Suprapubic skin (tissue), 4 donors: ENCODE measurements at regions not wholly inside any gene's neighbourhood (a gene's known extent, or its start where the extent isn't known, plus 50 kb on each side); places are given as distances from the start of the nearest gene placed in this dataset.

Experiments
- DNase-seq, 2 donors: peaks; one replicate each; pipeline ENCODE4 v3.0.0-alpha.2; 2019; ENCODE audit warnings: low spot score in 2 of 2
- H3K27ac ChIP-seq: fragments of 200-600 bp; sonication (generic); one replicate; pipeline ENCODE4 v1.5.1; 2019
- H3K27me3 ChIP-seq: fragments of 200-600 bp; sonication (generic); one replicate; pipeline ENCODE4 v1.5.1; 2019
- H3K36me3 ChIP-seq: fragments of 200-600 bp; sonication (generic); one replicate; pipeline ENCODE4 v1.5.1; 2019
- H3K4me1 ChIP-seq: fragments of 200-600 bp; sonication (generic); one replicate; pipeline ENCODE4 v1.5.1; 2019
- H3K4me3 ChIP-seq: fragments of 200-600 bp; sonication (generic); one replicate; pipeline ENCODE4 v1.5.1; 2019; ENCODE audit warnings: mild to moderate bottlenecking
- H3K9me3 ChIP-seq: fragments of 200-600 bp; sonication (generic); one replicate; pipeline ENCODE4 v1.5.1; 2019
- CTCF ChIP-seq, 2 donors: fragments of 200-600 bp in 1 of 2; fragments of 450-650 bp in 1 of 2; sonication (generic) in 1 of 2; IDR thresholded peaks; one replicate each; pipeline ENCODE4 v1.5.1; 2016 to 2019; ENCODE audit warnings: antibody characterized with exemption in 2 of 2, mild to moderate bottlenecking in 1 of 2, moderate library complexity in 1 of 2
- EP300 ChIP-seq: sonication (generic); formaldehyde crosslinking; IDR thresholded peaks from one replicate; pipeline ENCODE4 v1.6.1; 2017; ENCODE audit warnings: antibody characterized with exemption
- POLR2A ChIP-seq, 2 donors: fragments of 450-650 bp; IDR thresholded peaks; one replicate each; pipeline ENCODE4 v1.6.1; 2017; ENCODE audit warnings: antibody characterized with exemption in 2 of 2, mild to moderate bottlenecking in 2 of 2, moderate library complexity in 2 of 2
- POLR2AphosphoS5 ChIP-seq, 3 donors: sonication (generic); formaldehyde crosslinking; IDR thresholded peaks; one replicate each; pipeline ENCODE4 v1.6.1; 2017; ENCODE audit warnings: antibody characterized with exemption in 3 of 3
- WGBS: methylation state at CpG from one replicate; pipeline ENCODE4 v1.1.5; 2018; 5-methylcytosine and 5-hydroxymethylcytosine counted together

DNA sequence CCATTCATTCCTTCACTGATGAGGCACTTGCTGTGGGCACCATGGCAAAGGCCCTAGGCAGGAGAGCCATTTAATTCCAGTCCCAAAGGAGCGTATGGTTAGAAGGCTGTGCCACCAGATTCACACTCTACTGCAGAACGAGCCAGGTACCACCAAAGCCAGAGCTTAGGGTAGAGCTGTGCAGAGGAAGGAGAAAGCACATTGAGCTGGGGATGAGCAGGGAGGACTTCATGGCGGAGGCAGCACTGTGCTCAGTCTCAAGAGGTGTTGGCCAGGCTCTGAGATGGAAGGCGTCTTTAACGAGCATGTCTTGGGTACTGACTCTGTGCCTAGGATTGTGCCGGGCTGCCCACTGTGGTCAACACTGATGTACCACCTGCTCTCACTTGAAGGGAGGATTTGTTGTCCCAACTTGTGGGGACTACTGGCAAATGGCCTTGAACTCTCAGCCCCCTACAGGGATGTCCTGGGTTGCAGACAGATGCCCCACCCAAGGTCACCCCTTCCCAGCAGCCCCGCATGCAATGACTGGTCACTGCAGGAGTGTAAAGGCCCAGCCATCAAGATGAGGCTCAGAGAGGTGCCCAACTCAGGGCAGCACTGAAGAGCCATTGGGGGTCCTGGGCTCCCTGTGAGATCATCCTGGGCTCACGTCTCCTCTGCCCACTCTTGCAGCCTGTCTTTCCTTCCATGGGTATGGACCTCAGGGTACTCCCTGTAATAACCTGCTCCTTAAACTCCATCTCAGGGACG, 251.4 kb downstream of the GLI2 start:
- 92% methylated on average over 9 of the region's 9 CpGs for WGBS
- TF ChIP-seq POLR2AphosphoS5 (IDR thresholded peaks at IDR 0.05), result no peak
- TF ChIP-seq CTCF (IDR thresholded peaks at IDR 0.05), result no peak
- no peak for TF ChIP-seq POLR2A (IDR thresholded peaks at IDR 0.05)
- no peak for TF ChIP-seq EP300
- Histone ChIP-seq H3K27me3 (no peaks in the 10 kb centered on the region), H3K9me3 (no peaks in the 10 kb centered on the region), H3K4me1 (no peaks in the 10 kb centered on the region), H3K27ac (no peak overlapping the region), H3K36me3 (peaks cover 58% of the 10 kb centered on the region), H3K4me3 (no peak overlapping the region)
- peak in 1 of 2 donors; percentile 25 for DNase-seq

DNA sequence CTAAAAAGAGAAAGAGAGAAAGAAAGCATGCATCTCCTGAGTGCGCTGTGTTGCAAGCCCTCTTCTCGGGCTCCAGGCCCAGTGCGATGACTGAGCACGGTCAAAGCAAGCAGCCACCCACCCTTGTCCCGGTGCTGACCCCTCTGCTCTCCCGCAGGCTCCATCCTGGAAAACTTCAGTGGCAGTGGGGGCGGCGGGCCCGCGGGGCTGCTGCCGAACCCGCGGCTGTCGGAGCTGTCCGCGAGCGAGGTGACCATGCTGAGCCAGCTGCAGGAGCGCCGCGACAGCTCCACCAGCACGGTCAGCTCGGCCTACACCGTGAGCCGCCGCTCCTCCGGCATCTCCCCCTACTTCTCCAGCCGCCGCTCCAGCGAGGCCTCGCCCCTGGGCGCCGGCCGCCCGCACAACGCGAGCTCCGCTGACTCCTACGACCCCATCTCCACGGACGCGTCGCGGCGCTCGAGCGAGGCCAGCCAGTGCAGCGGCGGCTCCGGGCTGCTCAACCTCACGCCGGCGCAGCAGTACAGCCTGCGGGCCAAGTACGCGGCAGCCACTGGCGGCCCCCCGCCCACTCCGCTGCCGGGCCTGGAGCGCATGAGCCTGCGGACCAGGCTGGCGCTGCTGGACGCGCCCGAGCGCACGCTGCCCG, 252.5 kb downstream of the GLI2 start:
- DNase-seq, result peak in 1 of 2 donors; percentile 39
- Histone ChIP-seq H3K4me3 (no peak overlapping the region), H3K9me3 (no peaks in the 10 kb centered on the region), H3K4me1 (no peaks in the 10 kb centered on the region), H3K36me3 (peaks cover 57% of the 10 kb centered on the region), H3K27me3 (no peaks in the 10 kb centered on the region), H3K27ac (no peak overlapping the region)
- TF ChIP-seq EP300, result no peak
- TF ChIP-seq POLR2AphosphoS5 (IDR thresholded peaks at IDR 0.05), result no peak
- no peak for TF ChIP-seq CTCF (IDR thresholded peaks at IDR 0.05)
- TF ChIP-seq POLR2A (IDR thresholded peaks at IDR 0.05), result no peak
- 98% methylated on average over 15 of the region's 68 CpGs for WGBS

- no peak overlapping the region for H3K4me3 ChIP-seq
- H3K27ac ChIP-seq, result no peak overlapping the region
- peaks cover 55% of the 10 kb centered on the region for H3K36me3 ChIP-seq
- TF ChIP-seq POLR2A (IDR thresholded peaks at IDR 0.05) (no peak), EP300 (no peak), CTCF (IDR thresholded peaks at IDR 0.05) (no peak), POLR2AphosphoS5 (IDR thresholded peaks at IDR 0.05) (no peak)
- H3K27me3 ChIP-seq, result no peaks in the 10 kb centered on the region
- peak in 1 of 2 donors; percentile 51 for DNase-seq
- no peaks in the 10 kb centered on the region for H3K4me1 ChIP-seq
- no peaks in the 10 kb centered on the region for H3K9me3 ChIP-seq
- 93% methylated on average over 24 of the region's 74 CpGs for WGBS
These were observed 253.2 kb downstream of the GLI2 start for GRCh38 chr2:120988700-120989511.

DNA sequence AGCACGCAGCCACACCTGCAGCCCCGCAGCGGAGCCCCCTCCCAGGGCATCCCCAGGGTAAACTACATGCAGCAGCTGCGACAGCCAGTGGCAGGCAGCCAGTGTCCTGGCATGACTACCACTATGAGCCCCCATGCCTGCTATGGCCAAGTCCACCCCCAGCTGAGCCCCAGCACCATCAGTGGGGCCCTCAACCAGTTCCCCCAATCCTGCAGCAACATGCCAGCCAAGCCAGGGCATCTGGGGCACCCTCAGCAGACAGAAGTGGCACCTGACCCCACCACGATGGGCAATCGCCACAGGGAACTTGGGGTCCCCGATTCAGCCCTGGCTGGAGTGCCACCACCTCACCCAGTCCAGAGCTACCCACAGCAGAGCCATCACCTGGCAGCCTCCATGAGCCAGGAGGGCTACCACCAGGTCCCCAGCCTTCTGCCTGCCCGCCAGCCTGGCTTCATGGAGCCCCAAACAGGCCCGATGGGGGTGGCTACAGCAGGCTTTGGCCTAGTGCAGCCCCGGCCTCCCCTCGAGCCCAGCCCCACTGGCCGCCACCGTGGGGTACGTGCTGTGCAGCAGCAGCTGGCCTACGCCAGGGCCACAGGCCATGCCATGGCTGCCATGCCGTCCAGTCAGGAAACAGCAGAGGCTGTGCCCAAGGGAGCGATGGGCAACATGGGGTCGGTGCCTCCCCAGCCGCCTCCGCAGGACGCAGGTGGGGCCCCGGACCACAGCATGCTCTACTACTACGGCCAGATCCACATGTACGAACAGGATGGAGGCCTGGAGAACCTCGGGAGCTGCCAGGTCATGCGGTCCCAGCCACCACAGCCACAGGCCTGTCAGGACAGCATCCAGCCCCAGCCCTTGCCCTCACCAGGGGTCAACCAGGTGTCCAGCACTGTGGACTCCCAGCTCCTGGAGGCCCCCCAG, 254.1 kb downstream of the GLI2 start:
- peak in 1 of 2 donors; percentile 49 for DNase-seq
- Histone ChIP-seq H3K36me3 (peaks cover 46% of the 10 kb centered on the region), H3K4me1 (no peaks in the 10 kb centered on the region), H3K27me3 (no peaks in the 10 kb centered on the region), H3K9me3 (no peaks in the 10 kb centered on the region), H3K27ac (no peak overlapping the region), H3K4me3 (no peak overlapping the region)
- WGBS, result 93% methylated on average over 14 of the region's 26 CpGs
- no peak for TF ChIP-seq CTCF (IDR thresholded peaks at IDR 0.05)
- TF ChIP-seq EP300, result no peak
- no peak for TF ChIP-seq POLR2A (IDR thresholded peaks at IDR 0.05)
- TF ChIP-seq POLR2AphosphoS5 (IDR thresholded peaks at IDR 0.05), result no peak
